ENCODE measurements at regions not wholly inside any gene's neighbourhood (a gene's known extent, or its start where the extent isn't known, plus 50 kb on each side); places are given as distances from the start of the nearest gene placed in this dataset.
A peak's percentile ranks its signal among the peaks of the same experiment; 100 is the strongest.
"Not testable (repeated sequence)": the region's sequence is repeated elsewhere in the genome, so short reads cannot be mapped to it uniquely, and the experiment has no call there.

GRCh38 chr5:27103486-27103885 lies 65.1 kb upstream of the CDH9 start:
- Mint-ChIP-seq H3K27ac (no peak overlapping the region), H3K4me3 (no peak overlapping the region), H3K27me3 (ENCODE audit: insufficient read depth) (no peaks in the 10 kb centered on the region; the same call in 1 of the 2 replicates), H3K36me3 (ENCODE audit: low read depth) (no peaks in the 10 kb centered on the region), H3K9me3 (no peaks in the 10 kb centered on the region), H3K4me1 (ENCODE audit: low read depth) (peaks cover 8% of the 10 kb centered on the region; the same call in 1 of the 2 replicates)
- no peak for DNase-seq
- TF ChIP-seq CTCF (IDR thresholded peaks at IDR 0.05) = no peak

- not testable (repeated sequence) for H3K9me3 Mint-ChIP-seq; H3K36me3 Mint-ChIP-seq (ENCODE audit: low read depth)
These were observed 57.4 kb upstream of the CDH9 start for GRCh38 chr5:27095761-27096160.

GRCh38 chr5:27093279-27093678 lies 54.9 kb upstream of the CDH9 start:
- no peaks in the 10 kb centered on the region for H3K36me3 Mint-ChIP-seq (ENCODE audit: low read depth)
- no peak overlapping the region for H3K4me3 Mint-ChIP-seq
- no peak overlapping the region for H3K27ac Mint-ChIP-seq
- H3K9me3 Mint-ChIP-seq = no peaks in the 10 kb centered on the region; the same call in 1 of the 2 replicates
- no peak for DNase-seq
- TF ChIP-seq CTCF (IDR thresholded peaks at IDR 0.05) = no peak
- no peaks in the 10 kb centered on the region for H3K27me3 Mint-ChIP-seq (ENCODE audit: insufficient read depth)
- H3K4me1 Mint-ChIP-seq (ENCODE audit: low read depth) = peaks cover 21% of the 10 kb centered on the region

More at GRCh38 chr5:27095761-27096160, 57.4 kb upstream of the CDH9 start:
- H3K27me3 Mint-ChIP-seq (ENCODE audit: insufficient read depth); DNase-seq: not testable (repeated sequence)
- Mint-ChIP-seq H3K4me3 (peak overlapping the region; percentile 45; the same call in 1 of the 2 replicates), H3K27ac (peak overlapping the region; percentile 25; the same call in 1 of the 2 replicates), H3K4me1 (ENCODE audit: low read depth) (peaks cover 19% of the 10 kb centered on the region)

- H3K4me3 Mint-ChIP-seq = no peak overlapping the region
- H3K27ac Mint-ChIP-seq = no peak overlapping the region
- H3K36me3 Mint-ChIP-seq (ENCODE audit: low read depth) = no peaks in the 10 kb centered on the region
- H3K27me3 Mint-ChIP-seq (ENCODE audit: insufficient read depth) = no peaks in the 10 kb centered on the region
- no peak for TF ChIP-seq CTCF (IDR thresholded peaks at IDR 0.05)
- peaks cover 21% of the 10 kb centered on the region for H3K4me1 Mint-ChIP-seq (ENCODE audit: low read depth)
- DNase-seq = no peak
- H3K9me3 Mint-ChIP-seq = no peaks in the 10 kb centered on the region; the same call in 1 of the 2 replicates
These were observed 53.5 kb upstream of the CDH9 start for GRCh38 chr5:27091858-27092257.

- H3K9me3 Mint-ChIP-seq; H3K4me3 Mint-ChIP-seq; DNase-seq; H3K36me3 Mint-ChIP-seq (ENCODE audit: low read depth); H3K27me3 Mint-ChIP-seq (ENCODE audit: insufficient read depth); H3K27ac Mint-ChIP-seq: not testable (repeated sequence)
- H3K4me1 Mint-ChIP-seq (ENCODE audit: low read depth) = peaks cover 18% of the 10 kb centered on the region
These were observed 50.4 kb upstream of the CDH9 start for GRCh38 chr5:27088822-27089221.
